H1 (cell line): ENCODE measurements at regions not wholly inside any gene's neighbourhood (a gene's known extent, or its start where the extent isn't known, plus 50 kb on each side); places are given as distances from the start of the nearest gene placed in this dataset.

Experiments
- CTCF ChIA-PET: fragments of 300-600 bp; sonication (Branson Sonifier 250); formaldehyde crosslinking; loops from one replicate; lab custom pipeline; 2021; ENCODE audit not compliant: partially characterized antibody; lab: Charles Lee
- POLR2A ChIA-PET: fragments of 300-600 bp; sonication (Branson Sonifier 250); formaldehyde crosslinking; loops from one replicate; lab custom pipeline; 2021; ENCODE audit warnings: inconsistent platforms; ENCODE audit not compliant: partially characterized antibody; lab: Charles Lee
- DNase-seq, 2 experiments: peaks; one replicate each; pipeline versions ENCODE4 v3.0.0 to v3.0.0-alpha.2; 2010 to 2022; ENCODE audit warnings: low spot score in 2 of 2, low read depth in 1 of 2, mixed read lengths in 1 of 2
- FAIRE-seq: peaks from 2 replicates; lab custom pipeline; 2011; peaks lifted over from hg19 to GRCh38; lab: Jason Lieb, UNC
- H2AFZ ChIP-seq: 2 replicates; pipeline ENCODE4 v1.8.1; 2012; ENCODE audit warnings: low read length, inconsistent platforms
- H2AK5ac ChIP-seq: 2 replicates; pipeline ENCODE4 v1.6.1; 2013; ENCODE audit warnings: low read depth, low read length
- H2BK120ac ChIP-seq: replicated peaks from 2 replicates; pipeline ENCODE3; 2013; ENCODE audit warnings: low read depth, low read length, inconsistent platforms
- H2BK12ac ChIP-seq: 2 replicates; pipeline ENCODE4 v1.6.1; 2013; ENCODE audit warnings: low read depth, low read length
- H2BK15ac ChIP-seq: 2 replicates; pipeline ENCODE4 v1.6.1; 2013; ENCODE audit warnings: low read length
- H2BK20ac ChIP-seq: 2 replicates; pipeline ENCODE4 v1.6.1; 2013; ENCODE audit warnings: low read length
- H2BK5ac ChIP-seq: 2 replicates; pipeline ENCODE4 v1.6.1; 2013; ENCODE audit warnings: low read depth, low read length
- H3K14ac ChIP-seq: 2 replicates; pipeline ENCODE4 v1.6.1; 2013; ENCODE audit warnings: inconsistent platforms; ENCODE audit not compliant: insufficient read length
- H3K18ac ChIP-seq: 2 replicates; pipeline ENCODE4 v1.6.1; 2013; ENCODE audit warnings: low read length; ENCODE audit errors: extremely low read depth
- H3K23ac ChIP-seq: 2 replicates; pipeline ENCODE4 v1.6.1; 2013; ENCODE audit warnings: inconsistent platforms; ENCODE audit not compliant: insufficient read length
- H3K23me2 ChIP-seq: 2 replicates; pipeline ENCODE4 v1.6.1; 2013; ENCODE audit warnings: low read depth, low read length
- H3K27ac ChIP-seq: 2 replicates; pipeline ENCODE4 v1.6.1; 2011; ENCODE audit warnings: low read depth, low read length, inconsistent platforms
- H3K27me3 ChIP-seq, 4 experiments: replicated peaks in 1 of 4; 1 replicate in 1 of 4; 2 replicates in 3 of 4; pipeline versions ENCODE4 v1.6.1 to v1.8.1; 2011 to 2013; ENCODE audit warnings: low read length in 3 of 4, mild to moderate bottlenecking in 3 of 4, inconsistent platforms in 2 of 4, mixed read lengths in 2 of 4, moderate library complexity in 1 of 4; ENCODE audit not compliant: control insufficient read depth in 3 of 4, insufficient read depth in 3 of 4; ENCODE audit errors: extremely low read depth in 1 of 4
- H3K36me3 ChIP-seq, 4 experiments: 2 replicates each; pipeline versions ENCODE4 v1.6.1 to v1.8.1; 2011 to 2013; ENCODE audit warnings: mild to moderate bottlenecking in 4 of 4, low read length in 3 of 4, moderate library complexity in 2 of 4, control low read depth in 1 of 4, inconsistent platforms in 1 of 4; ENCODE audit not compliant: insufficient read depth in 4 of 4, control insufficient read depth in 2 of 4
- H3K4ac ChIP-seq: replicated peaks from 2 replicates; pipeline ENCODE3; 2013; ENCODE audit warnings: low read length, low read depth, mixed read lengths, inconsistent platforms; ENCODE audit not compliant: insufficient read length
- H3K4me1 ChIP-seq, 4 experiments: replicated peaks in 1 of 4; 1 replicate in 1 of 4; 2 replicates in 3 of 4; pipeline versions ENCODE4 v1.6.1 to v1.8.1; 2011 to 2013; ENCODE audit warnings: low read length in 3 of 4, inconsistent platforms in 2 of 4, mixed read lengths in 1 of 4; ENCODE audit not compliant: insufficient read depth in 4 of 4, control insufficient read depth in 3 of 4
- H3K4me2 ChIP-seq, 2 experiments: 2 replicates each; pipeline versions ENCODE4 v1.6.1 to v1.8.1; 2011 to 2013; ENCODE audit warnings: low read depth in 2 of 2, low read length in 2 of 2, control low read depth in 1 of 2, inconsistent platforms in 1 of 2, mild to moderate bottlenecking in 1 of 2; ENCODE audit not compliant: insufficient read depth in 1 of 2
- H3K4me3 ChIP-seq, 4 experiments: fragments of 200-600, 300-600 bp in 1 of 4; sonication (generic), shearing (Covaris generic), sonication (Bioruptor Twin) in 1 of 4; 2 replicates each; pipeline versions ENCODE4 v1.5.1 to v1.8.1; 2011 to 2016; ENCODE audit warnings: low read length in 4 of 4, low read depth in 3 of 4, control low read depth in 2 of 4, inconsistent platforms in 2 of 4, mild to moderate bottlenecking in 2 of 4, mixed read lengths in 1 of 4, moderate library complexity in 1 of 4; ENCODE audit not compliant: insufficient read depth in 2 of 4; ENCODE audit errors: extremely low read depth in 1 of 4
- H3K56ac ChIP-seq: replicated peaks from 2 replicates; pipeline ENCODE3; 2013; ENCODE audit warnings: low read depth, mild to moderate bottlenecking, mixed read lengths, low read length, inconsistent platforms; ENCODE audit not compliant: insufficient read length
- H3K79me1 ChIP-seq: 2 replicates; pipeline ENCODE4 v1.6.1; 2013; ENCODE audit warnings: low read depth, low read length, control low read depth
- H3K79me2 ChIP-seq, 2 experiments: 2 replicates each; pipeline versions ENCODE4 v1.6.1 to v1.8.1; 2012 to 2013; ENCODE audit warnings: low read length in 2 of 2, mild to moderate bottlenecking in 2 of 2, inconsistent platforms in 1 of 2; ENCODE audit not compliant: insufficient read depth in 2 of 2, control insufficient read depth in 1 of 2
- H3K9ac ChIP-seq, 4 experiments: replicated peaks in 1 of 4; 1 replicate in 1 of 4; 2 replicates in 3 of 4; pipeline versions ENCODE4 v1.6.1 to v1.8.1; 2011 to 2013; ENCODE audit warnings: low read depth in 3 of 4, low read length in 3 of 4, control low read depth in 2 of 4, mild to moderate bottlenecking in 2 of 4, moderate library complexity in 2 of 4, inconsistent platforms in 1 of 4; ENCODE audit errors: extremely low read depth in 1 of 4
- H3K9me3 ChIP-seq, 2 experiments: 2 replicates each; pipeline versions ENCODE4 v1.6.1 to v1.8.1; 2012 to 2013; ENCODE audit warnings: mild to moderate bottlenecking in 2 of 2, moderate library complexity in 2 of 2, control low read depth in 1 of 2, inconsistent platforms in 1 of 2, low read depth in 1 of 2, low read length in 1 of 2, mixed read lengths in 1 of 2; ENCODE audit not compliant: insufficient read depth in 2 of 2
- H4K20me1 ChIP-seq, 2 experiments: replicated peaks in 1 of 2; 2 replicates each; pipeline versions ENCODE3 to v1.8.1; 2011 to 2013; ENCODE audit warnings: inconsistent platforms in 2 of 2, low read length in 2 of 2, mild to moderate bottlenecking in 1 of 2; ENCODE audit not compliant: insufficient read depth in 2 of 2, control insufficient read depth in 1 of 2
- H4K5ac ChIP-seq: 2 replicates; pipeline ENCODE4 v1.6.1; 2013; ENCODE audit warnings: low read length, low read depth, mixed read lengths, inconsistent platforms; ENCODE audit not compliant: insufficient read length
- H4K8ac ChIP-seq: 2 replicates; pipeline ENCODE4 v1.8.0; 2013; ENCODE audit warnings: mild to moderate bottlenecking, moderate library complexity, low read length, inconsistent platforms; ENCODE audit not compliant: insufficient read depth; ENCODE audit errors: extremely low read depth
- H4K91ac ChIP-seq: replicated peaks from 2 replicates; pipeline ENCODE3; 2013; ENCODE audit warnings: low read length, mixed read lengths, inconsistent platforms; ENCODE audit not compliant: insufficient read length
- WGBS, 2 experiments: shearing (Covaris generic) in 1 of 2; methylation state at CpG; one replicate each; pipeline versions ENCODE4 v1.1.6 to v1.1.7; 2013 to 2015; ENCODE audit warnings: low lambda C conversion rate in 2 of 2, mixed read lengths in 2 of 2, inconsistent platforms in 1 of 2, low coverage in 1 of 2, missing lambda C conversion rate in 1 of 2; ENCODE audit not compliant: insufficient replicate concordance in 2 of 2, insufficient coverage in 1 of 2, insufficient read length in 1 of 2; ENCODE audit errors: extremely low coverage in 1 of 2, missing lambda C conversion rate in 1 of 2; 5-methylcytosine and 5-hydroxymethylcytosine counted together
- TF ChIP-seq, protein P1 (sequence below): fragments of 300-600 bp; sonication (generic); IDR thresholded peaks from 2 replicates; pipeline ENCODE4 v1.7.1; 2012; ENCODE audit warnings: low read length, moderate library complexity, mild to moderate bottlenecking, inconsistent platforms; ENCODE audit not compliant: insufficient replicate concordance

DNA sequence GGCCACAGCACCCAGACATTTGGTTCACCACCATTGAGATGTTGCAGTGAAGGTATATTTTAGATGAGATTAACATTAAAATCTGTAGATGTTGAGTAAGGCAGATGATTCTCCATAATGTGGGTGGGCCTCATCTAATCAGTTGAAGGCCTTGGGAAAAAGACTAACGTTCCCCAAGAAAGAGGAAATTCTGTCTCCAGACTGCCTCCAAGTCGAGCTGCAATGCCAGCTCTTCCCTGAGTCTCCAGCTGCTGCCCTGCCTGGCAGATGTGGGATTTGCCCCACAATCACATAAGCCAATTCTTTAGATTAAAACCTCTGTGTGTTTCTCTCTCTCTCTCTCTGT lies 101.9 kb downstream of the PDCL3 start:
- Histone ChIP-seq H3K27ac (no peak overlapping the region), H4K8ac (no peak overlapping the region), H2BK20ac (no peak overlapping the region), H4K91ac (no peak overlapping the region), H2BK12ac (no peak overlapping the region), H3K9ac (no peak overlapping the region), H2BK15ac (no peak overlapping the region), H4K20me1 (peaks cover 0 to 2% of the 10 kb centered on the region in 2 experiments), H2AK5ac (no peak overlapping the region), H3K23ac (no peak overlapping the region), H3K18ac (no peak overlapping the region), H2AFZ (no peak overlapping the region), H3K79me2 (no peaks in the 10 kb centered on the region), H3K9me3 (no peaks in the 10 kb centered on the region; a peak in 1 of 4 replicates), H3K4me3 (no peak overlapping the region), H3K56ac (no peak overlapping the region), H2BK5ac (no peak overlapping the region), H3K79me1 (no peaks in the 10 kb centered on the region), H3K23me2 (no peaks in the 10 kb centered on the region), H3K4me1 (no peaks in the 10 kb centered on the region), H3K14ac (no peak overlapping the region), H3K27me3 (no peaks in the 10 kb centered on the region), H3K36me3 (no peaks in the 10 kb centered on the region), H4K5ac (no peak overlapping the region), H2BK120ac (no peak overlapping the region), H3K4me2 (no peak overlapping the region), H3K4ac (no peak overlapping the region)
- CTCF ChIA-PET = interaction anchor here (1.5 kb wide), 1 partner anchor 16 kb away, joined by 4 read pairs; no protein-coding TSS in a partner anchor
- POLR2A ChIA-PET = no interaction called here
- FAIRE-seq (no peak), DNase-seq (no peak)
- WGBS, 2 experiments = 82% methylated on average over 2 of the region's 2 CpGs; no CpG with 5 or more reads in 1 of the 2 experiments
- TF ChIP-seq, protein P1, sequence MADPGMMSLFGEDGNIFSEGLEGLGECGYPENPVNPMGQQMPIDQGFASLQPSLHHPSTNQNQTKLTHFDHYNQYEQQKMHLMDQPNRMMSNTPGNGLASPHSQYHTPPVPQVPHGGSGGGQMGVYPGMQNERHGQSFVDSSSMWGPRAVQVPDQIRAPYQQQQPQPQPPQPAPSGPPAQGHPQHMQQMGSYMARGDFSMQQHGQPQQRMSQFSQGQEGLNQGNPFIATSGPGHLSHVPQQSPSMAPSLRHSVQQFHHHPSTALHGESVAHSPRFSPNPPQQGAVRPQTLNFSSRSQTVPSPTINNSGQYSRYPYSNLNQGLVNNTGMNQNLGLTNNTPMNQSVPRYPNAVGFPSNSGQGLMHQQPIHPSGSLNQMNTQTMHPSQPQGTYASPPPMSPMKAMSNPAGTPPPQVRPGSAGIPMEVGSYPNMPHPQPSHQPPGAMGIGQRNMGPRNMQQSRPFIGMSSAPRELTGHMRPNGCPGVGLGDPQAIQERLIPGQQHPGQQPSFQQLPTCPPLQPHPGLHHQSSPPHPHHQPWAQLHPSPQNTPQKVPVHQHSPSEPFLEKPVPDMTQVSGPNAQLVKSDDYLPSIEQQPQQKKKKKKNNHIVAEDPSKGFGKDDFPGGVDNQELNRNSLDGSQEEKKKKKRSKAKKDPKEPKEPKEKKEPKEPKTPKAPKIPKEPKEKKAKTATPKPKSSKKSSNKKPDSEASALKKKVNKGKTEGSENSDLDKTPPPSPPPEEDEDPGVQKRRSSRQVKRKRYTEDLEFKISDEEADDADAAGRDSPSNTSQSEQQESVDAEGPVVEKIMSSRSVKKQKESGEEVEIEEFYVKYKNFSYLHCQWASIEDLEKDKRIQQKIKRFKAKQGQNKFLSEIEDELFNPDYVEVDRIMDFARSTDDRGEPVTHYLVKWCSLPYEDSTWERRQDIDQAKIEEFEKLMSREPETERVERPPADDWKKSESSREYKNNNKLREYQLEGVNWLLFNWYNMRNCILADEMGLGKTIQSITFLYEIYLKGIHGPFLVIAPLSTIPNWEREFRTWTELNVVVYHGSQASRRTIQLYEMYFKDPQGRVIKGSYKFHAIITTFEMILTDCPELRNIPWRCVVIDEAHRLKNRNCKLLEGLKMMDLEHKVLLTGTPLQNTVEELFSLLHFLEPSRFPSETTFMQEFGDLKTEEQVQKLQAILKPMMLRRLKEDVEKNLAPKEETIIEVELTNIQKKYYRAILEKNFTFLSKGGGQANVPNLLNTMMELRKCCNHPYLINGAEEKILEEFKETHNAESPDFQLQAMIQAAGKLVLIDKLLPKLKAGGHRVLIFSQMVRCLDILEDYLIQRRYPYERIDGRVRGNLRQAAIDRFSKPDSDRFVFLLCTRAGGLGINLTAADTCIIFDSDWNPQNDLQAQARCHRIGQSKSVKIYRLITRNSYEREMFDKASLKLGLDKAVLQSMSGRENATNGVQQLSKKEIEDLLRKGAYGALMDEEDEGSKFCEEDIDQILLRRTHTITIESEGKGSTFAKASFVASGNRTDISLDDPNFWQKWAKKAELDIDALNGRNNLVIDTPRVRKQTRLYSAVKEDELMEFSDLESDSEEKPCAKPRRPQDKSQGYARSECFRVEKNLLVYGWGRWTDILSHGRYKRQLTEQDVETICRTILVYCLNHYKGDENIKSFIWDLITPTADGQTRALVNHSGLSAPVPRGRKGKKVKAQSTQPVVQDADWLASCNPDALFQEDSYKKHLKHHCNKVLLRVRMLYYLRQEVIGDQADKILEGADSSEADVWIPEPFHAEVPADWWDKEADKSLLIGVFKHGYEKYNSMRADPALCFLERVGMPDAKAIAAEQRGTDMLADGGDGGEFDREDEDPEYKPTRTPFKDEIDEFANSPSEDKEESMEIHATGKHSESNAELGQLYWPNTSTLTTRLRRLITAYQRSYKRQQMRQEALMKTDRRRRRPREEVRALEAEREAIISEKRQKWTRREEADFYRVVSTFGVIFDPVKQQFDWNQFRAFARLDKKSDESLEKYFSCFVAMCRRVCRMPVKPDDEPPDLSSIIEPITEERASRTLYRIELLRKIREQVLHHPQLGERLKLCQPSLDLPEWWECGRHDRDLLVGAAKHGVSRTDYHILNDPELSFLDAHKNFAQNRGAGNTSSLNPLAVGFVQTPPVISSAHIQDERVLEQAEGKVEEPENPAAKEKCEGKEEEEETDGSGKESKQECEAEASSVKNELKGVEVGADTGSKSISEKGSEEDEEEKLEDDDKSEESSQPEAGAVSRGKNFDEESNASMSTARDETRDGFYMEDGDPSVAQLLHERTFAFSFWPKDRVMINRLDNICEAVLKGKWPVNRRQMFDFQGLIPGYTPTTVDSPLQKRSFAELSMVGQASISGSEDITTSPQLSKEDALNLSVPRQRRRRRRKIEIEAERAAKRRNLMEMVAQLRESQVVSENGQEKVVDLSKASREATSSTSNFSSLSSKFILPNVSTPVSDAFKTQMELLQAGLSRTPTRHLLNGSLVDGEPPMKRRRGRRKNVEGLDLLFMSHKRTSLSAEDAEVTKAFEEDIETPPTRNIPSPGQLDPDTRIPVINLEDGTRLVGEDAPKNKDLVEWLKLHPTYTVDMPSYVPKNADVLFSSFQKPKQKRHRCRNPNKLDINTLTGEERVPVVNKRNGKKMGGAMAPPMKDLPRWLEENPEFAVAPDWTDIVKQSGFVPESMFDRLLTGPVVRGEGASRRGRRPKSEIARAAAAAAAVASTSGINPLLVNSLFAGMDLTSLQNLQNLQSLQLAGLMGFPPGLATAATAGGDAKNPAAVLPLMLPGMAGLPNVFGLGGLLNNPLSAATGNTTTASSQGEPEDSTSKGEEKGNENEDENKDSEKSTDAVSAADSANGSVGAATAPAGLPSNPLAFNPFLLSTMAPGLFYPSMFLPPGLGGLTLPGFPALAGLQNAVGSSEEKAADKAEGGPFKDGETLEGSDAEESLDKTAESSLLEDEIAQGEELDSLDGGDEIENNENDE = no peak
